KMS-11 (cell line): ENCODE measurements at regions not wholly inside any gene's neighbourhood (a gene's known extent, or its start where the extent isn't known, plus 50 kb on each side); places are given as distances from the start of the nearest gene placed in this dataset.

Experiments
- H2AFZ ChIP-seq: fragments of 200-600 bp; sonication (generic); 2 replicates; pipeline ENCODE4 v1.6.1; 2016; ENCODE audit warnings: antibody characterized with exemption, mixed run types, low read depth
- H3K27ac ChIP-seq: fragments of 200-600 bp; sonication (generic); 2 replicates; pipeline ENCODE4 v1.6.1; 2016; ENCODE audit warnings: mild to moderate bottlenecking, mixed run types
- H3K27me3 ChIP-seq: fragments of 200-600 bp; sonication (generic); 2 replicates; pipeline ENCODE4 v1.6.1; 2017; ENCODE audit warnings: mild to moderate bottlenecking, low read depth, mixed run types, moderate library complexity; ENCODE audit not compliant: insufficient read depth
- H3K36me3 ChIP-seq: fragments of 200-600 bp; sonication (generic); 2 replicates; pipeline ENCODE4 v1.6.1; 2017; ENCODE audit warnings: mild to moderate bottlenecking, mixed run types; ENCODE audit not compliant: insufficient read depth
- H3K4me1 ChIP-seq: fragments of 200-600 bp; sonication (generic); 2 replicates; pipeline ENCODE4 v1.6.1; 2016; ENCODE audit warnings: mild to moderate bottlenecking, low read depth, mixed run types; ENCODE audit not compliant: poor library complexity, severe bottlenecking
- H3K4me2 ChIP-seq: fragments of 200-600 bp; sonication (generic); 2 replicates; pipeline ENCODE4 v1.7.0; 2016; ENCODE audit warnings: mild to moderate bottlenecking, mixed run types
- H3K4me3 ChIP-seq: fragments of 200-600 bp; sonication (generic); IDR thresholded peaks from 2 replicates; pipeline ENCODE4 v1.6.1; 2017; ENCODE audit warnings: low read depth, low read length, mixed read lengths; ENCODE audit not compliant: insufficient read depth
- H3K79me2 ChIP-seq: fragments of 200-600 bp; sonication (generic); 2 replicates; pipeline ENCODE4 v1.6.1; 2016; ENCODE audit warnings: low read depth, mixed run types; ENCODE audit not compliant: insufficient read depth
- H3K9ac ChIP-seq: fragments of 200-600 bp; sonication (generic); 2 replicates; pipeline ENCODE4 v1.6.1; 2016; ENCODE audit warnings: mild to moderate bottlenecking, mixed run types
- H4K20me1 ChIP-seq: fragments of 200-600 bp; sonication (generic); 2 replicates; pipeline ENCODE4 v1.6.1; 2016; ENCODE audit warnings: mild to moderate bottlenecking, mixed run types; ENCODE audit not compliant: insufficient read depth
- CTCF ChIP-seq: fragments of 200-600 bp; sonication (generic); conservative IDR thresholded peaks from 2 replicates; pipeline ENCODE4 v1.6.1; 2017; ENCODE audit warnings: low read depth, mild to moderate bottlenecking, antibody characterized with exemption, low read length, moderate library complexity, mixed read lengths

GRCh38 chr2:195408196-195408595 lies 248.8 kb upstream of the SLC39A10 start:
- Histone ChIP-seq H3K4me2 (no peak overlapping the region), H3K79me2 (no peaks in the 10 kb centered on the region), H3K27ac (no peak overlapping the region), H3K4me3 (no peak overlapping the region), H4K20me1 (no peaks in the 10 kb centered on the region), H3K4me1 (peaks cover 23% of the 10 kb centered on the region), H3K9ac (no peak overlapping the region), H2AFZ (no peak overlapping the region), H3K27me3 (no peaks in the 10 kb centered on the region), H3K36me3 (no peaks in the 10 kb centered on the region)
- no peak for TF ChIP-seq CTCF

GRCh38 chr2:195407783-195408182 lies 249.2 kb upstream of the SLC39A10 start:
- H3K4me1 ChIP-seq: peaks cover 23% of the 10 kb centered on the region
- H3K79me2 ChIP-seq: no peaks in the 10 kb centered on the region
- no peak overlapping the region for H3K4me3 ChIP-seq
- H3K27me3 ChIP-seq: no peaks in the 10 kb centered on the region
- H3K36me3 ChIP-seq: no peaks in the 10 kb centered on the region
- H3K27ac ChIP-seq: no peak overlapping the region
- no peak overlapping the region for H2AFZ ChIP-seq
- TF ChIP-seq CTCF: no peak
- no peak overlapping the region for H3K9ac ChIP-seq
- no peaks in the 10 kb centered on the region for H4K20me1 ChIP-seq
- H3K4me2 ChIP-seq: no peak overlapping the region

- Histone ChIP-seq H3K36me3 (no peaks in the 10 kb centered on the region), H4K20me1 (no peaks in the 10 kb centered on the region), H3K79me2 (no peaks in the 10 kb centered on the region), H3K4me2 (no peak overlapping the region), H3K9ac (no peak overlapping the region), H3K27ac (no peak overlapping the region), H3K4me3 (no peak overlapping the region), H2AFZ (no peak overlapping the region), H3K27me3 (no peaks in the 10 kb centered on the region), H3K4me1 (peaks cover 23% of the 10 kb centered on the region)
- no peak for TF ChIP-seq CTCF
Observed at GRCh38 chr2:195406886-195407603, 250.0 kb upstream of the SLC39A10 start.

GRCh38 chr2:195404651-195405050 lies 252.4 kb upstream of the SLC39A10 start:
- Histone ChIP-seq H4K20me1 (no peaks in the 10 kb centered on the region), H3K4me2 (no peak overlapping the region), H3K9ac (no peak overlapping the region), H3K79me2 (no peaks in the 10 kb centered on the region), H3K36me3 (no peaks in the 10 kb centered on the region), H3K27ac (no peak overlapping the region), H3K27me3 (no peaks in the 10 kb centered on the region), H3K4me3 (no peak overlapping the region), H3K4me1 (peaks cover 6% of the 10 kb centered on the region), H2AFZ (no peak overlapping the region)
- TF ChIP-seq CTCF: no peak
